GM12865 (cell line): ENCODE measurements at regions not wholly inside any gene's neighbourhood (a gene's known extent, or its start where the extent isn't known, plus 50 kb on each side); places are given as distances from the start of the nearest gene placed in this dataset.

ENCODE experiments used
- DNase-seq: peaks from one replicate; pipeline ENCODE4 v3.0.0; 2010; ENCODE audit warnings: low read depth
- H3K4me3 ChIP-seq: 2 replicates; pipeline ENCODE4 v1.5.1; 2011; ENCODE audit warnings: mild to moderate bottlenecking, low read depth, low read length, control low read depth
- TF ChIP-seq, protein P1 (sequence below): IDR thresholded peaks from 2 replicates; pipeline ENCODE4 v1.5.1; 2011; ENCODE audit warnings: low read length, control low read depth, low read depth, inconsistent platforms; ENCODE audit not compliant: insufficient read depth; ENCODE audit errors: missing control alignments

DNA sequence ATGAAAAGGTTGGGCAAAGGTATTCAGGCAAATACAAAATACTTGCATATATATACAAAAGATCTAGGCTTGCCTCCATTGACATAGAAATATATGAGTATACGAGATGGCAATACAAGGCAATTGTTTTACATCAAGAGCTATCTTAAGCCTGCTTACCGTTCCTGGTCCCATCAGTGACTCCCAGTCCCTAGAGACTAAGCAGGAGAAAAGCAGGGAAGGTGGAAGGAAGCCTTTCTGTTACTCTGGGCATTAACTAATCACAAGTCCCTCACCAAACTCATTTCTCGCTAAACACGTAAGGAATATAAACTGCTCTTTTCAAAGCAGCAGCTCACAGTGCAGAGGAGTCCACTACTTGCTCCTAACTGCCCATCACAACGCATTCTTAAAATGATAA, 125.2 kb downstream of the ZNF608 start:
- no peak overlapping the region for H3K4me3 ChIP-seq
- TF ChIP-seq, protein P1, sequence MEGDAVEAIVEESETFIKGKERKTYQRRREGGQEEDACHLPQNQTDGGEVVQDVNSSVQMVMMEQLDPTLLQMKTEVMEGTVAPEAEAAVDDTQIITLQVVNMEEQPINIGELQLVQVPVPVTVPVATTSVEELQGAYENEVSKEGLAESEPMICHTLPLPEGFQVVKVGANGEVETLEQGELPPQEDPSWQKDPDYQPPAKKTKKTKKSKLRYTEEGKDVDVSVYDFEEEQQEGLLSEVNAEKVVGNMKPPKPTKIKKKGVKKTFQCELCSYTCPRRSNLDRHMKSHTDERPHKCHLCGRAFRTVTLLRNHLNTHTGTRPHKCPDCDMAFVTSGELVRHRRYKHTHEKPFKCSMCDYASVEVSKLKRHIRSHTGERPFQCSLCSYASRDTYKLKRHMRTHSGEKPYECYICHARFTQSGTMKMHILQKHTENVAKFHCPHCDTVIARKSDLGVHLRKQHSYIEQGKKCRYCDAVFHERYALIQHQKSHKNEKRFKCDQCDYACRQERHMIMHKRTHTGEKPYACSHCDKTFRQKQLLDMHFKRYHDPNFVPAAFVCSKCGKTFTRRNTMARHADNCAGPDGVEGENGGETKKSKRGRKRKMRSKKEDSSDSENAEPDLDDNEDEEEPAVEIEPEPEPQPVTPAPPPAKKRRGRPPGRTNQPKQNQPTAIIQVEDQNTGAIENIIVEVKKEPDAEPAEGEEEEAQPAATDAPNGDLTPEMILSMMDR = no peak
- no peak for DNase-seq

DNA sequence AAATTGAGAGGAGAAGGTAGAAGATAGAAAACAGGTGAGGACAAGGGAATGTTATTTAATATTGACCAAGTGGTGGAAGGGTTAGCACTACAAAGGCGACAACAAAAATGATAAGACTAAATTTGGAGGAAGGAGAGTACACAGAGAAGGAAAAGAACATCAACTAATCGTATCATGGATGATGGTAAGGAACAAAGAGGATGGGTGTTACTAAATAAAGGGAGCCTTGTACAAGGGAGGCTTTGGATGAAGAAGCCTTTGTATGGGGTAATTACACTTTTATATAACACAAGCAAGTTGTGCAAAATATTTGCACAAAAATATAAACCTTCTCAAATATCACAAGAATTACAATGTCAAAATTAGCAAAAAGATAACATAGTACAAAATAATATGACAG, 125.7 kb downstream of the ZNF608 start:
- TF ChIP-seq, protein P1 = no peak
- no peak for DNase-seq
- H3K4me3 ChIP-seq = no peak overlapping the region

DNA sequence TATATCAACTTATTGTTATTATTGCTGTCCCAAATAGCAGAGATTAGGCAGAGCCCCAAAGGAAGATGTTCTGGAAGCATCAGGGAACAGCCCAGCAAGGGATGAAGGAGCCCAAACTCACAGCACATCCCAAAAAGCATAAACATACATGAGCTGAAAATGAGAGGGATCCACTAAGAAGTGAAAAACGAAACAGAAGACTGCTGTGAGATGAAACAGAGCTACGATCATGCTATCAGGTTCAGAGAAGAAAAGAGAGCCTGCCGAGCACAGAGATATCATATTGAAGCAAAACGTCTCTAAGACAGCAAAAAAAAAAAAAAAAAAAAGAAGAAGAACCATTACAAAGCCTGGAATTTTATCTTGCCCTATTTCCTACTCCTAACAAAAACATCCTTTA, 127.3 kb downstream of the ZNF608 start:
- TF ChIP-seq, protein P1 = no peak
- no peak for DNase-seq
- no peak overlapping the region for H3K4me3 ChIP-seq

DNA sequence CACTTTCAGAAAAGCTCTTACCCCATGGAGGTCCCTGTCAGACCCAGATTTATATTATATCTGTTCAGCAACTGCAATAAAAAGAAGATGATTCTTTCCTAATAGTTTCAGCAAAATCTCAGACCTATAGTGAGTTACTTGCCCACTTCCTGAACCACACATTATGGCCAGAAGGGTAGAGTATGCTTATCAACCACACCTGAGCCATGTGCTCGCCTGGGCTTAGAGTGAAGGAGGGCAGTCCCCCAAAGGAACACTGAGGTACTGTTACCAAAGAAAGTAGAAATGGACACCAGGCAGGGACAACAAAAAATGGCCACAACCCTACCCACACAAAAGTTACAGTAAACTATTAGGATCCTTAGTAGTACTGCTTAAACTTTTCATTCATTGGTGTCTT, 128.7 kb downstream of the ZNF608 start:
- TF ChIP-seq, protein P1 = no peak
- DNase-seq = no peak
- no peak overlapping the region for H3K4me3 ChIP-seq

DNA sequence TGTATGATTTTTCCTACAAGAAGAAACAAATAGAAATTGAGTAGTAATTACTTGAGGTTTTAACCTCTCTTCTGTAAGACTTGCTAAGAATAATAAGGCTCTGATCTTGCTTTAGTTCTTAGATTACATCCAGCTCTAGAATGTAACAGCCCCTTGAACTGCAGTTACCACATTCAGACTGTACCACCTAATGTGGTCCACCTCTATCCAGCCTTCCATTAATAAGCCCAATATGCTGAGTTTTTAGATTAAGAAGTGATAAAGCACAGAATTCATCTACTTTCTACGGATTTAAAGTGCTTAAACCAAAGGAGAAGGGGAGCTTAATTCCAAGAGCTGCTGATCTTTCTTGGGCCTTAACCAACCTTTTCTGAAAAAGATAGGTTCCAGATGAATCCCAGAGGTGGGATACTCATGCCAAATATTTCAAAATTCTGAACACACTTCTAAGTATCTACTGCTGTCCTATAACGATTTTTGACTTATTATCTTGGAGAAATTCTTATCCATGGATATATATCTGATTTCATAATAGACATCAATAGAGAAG, 131.5 kb downstream of the ZNF608 start:
- DNase-seq = no peak
- H3K4me3 ChIP-seq = no peak overlapping the region
- TF ChIP-seq, protein P1 = no peak

DNA sequence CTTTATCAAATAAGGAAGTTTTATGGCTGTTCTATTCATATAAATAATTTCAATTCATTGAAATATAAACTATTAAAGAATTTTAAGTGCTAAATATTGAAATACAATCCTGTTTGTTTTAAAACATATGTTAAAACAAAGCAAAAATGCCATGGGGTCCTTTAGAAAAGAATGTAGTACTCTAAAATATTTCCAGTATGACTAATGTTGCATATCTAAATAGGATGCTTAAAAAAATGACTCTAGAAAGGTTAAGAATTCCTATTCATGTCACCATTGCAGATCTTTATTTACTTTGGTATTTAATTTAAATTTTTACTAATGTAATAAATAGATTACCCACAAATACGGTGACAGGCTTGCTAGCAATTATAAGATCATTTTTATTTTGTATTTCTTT, 132.3 kb downstream of the ZNF608 start:
- no peak overlapping the region for H3K4me3 ChIP-seq
- DNase-seq = no peak
- TF ChIP-seq, protein P1 = no peak

DNA sequence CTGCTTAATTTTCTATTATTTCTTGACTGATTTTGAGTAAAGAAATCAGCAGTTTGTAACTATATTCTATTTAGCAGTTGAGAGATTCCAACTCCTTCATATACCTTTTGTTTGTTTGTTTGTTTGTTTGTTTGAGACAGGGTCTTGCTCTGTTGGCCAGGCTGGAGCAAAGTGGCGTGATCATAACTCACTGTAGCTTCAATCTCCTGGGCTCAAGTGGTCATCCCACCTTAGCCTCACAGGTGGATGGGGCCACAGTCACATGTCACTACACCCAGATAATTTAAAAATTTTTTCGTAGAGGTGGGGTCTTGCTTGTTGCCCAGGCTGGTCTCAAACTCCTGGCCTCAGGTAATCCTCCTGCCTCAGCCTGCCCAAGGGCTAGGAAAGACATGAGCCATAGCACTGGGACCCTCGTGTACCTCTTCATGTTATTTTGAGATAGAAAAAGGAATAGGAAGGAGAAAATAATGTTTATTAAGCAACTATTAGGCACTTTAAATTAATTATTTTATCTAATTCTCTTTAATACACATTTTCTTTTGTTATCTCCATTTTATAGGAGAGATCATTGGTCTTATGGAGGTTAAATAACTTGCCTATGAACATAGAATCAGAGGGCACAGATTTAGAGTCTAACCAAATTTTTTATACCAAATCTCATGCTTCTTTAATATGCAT, 133.0 kb downstream of the ZNF608 start:
- no peak overlapping the region for H3K4me3 ChIP-seq
- DNase-seq = no peak
- TF ChIP-seq, protein P1 = no peak
